ENCODE measurements at regions not wholly inside any gene's neighbourhood (a gene's known extent, or its start where the extent isn't known, plus 50 kb on each side); places are given as distances from the start of the nearest gene placed in this dataset.
"Not testable (repeated sequence)": the region's sequence is repeated elsewhere in the genome, so short reads cannot be mapped to it uniquely, and the experiment has no call there.

GRCh38 chr3:94607778-94608177 lies 544.9 kb downstream of the NSUN3 start:
- DNase-seq (ENCODE audit: low spot score): no peak

GRCh38 chr3:94609908-94610307 lies 547.0 kb downstream of the NSUN3 start:
- DNase-seq (ENCODE audit: low spot score): no peak

- no peak for DNase-seq (ENCODE audit: low spot score)
These were observed 548.7 kb downstream of the NSUN3 start for GRCh38 chr3:94611596-94611995.

DNA sequence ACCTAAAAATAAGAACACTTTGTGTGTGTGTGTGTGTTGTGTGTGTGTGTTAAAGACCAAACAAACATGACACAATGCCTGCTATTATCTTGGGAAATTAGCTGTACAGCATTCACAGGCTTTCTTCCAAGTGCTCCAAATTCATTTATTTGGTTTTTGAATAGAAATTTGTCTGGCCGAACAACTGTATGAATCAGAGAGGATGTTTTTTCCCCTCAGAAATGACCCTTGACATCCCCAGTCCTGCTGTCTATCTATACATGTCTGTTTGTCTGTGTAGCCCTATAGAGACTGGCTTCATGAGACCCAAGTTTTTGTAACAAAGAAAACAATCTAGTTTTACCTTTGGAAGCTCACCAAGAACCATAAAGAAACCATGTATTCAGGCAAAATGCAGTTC lies 549.8 kb downstream of the NSUN3 start:
- DNase-seq (ENCODE audit: low spot score): no peak

DNA sequence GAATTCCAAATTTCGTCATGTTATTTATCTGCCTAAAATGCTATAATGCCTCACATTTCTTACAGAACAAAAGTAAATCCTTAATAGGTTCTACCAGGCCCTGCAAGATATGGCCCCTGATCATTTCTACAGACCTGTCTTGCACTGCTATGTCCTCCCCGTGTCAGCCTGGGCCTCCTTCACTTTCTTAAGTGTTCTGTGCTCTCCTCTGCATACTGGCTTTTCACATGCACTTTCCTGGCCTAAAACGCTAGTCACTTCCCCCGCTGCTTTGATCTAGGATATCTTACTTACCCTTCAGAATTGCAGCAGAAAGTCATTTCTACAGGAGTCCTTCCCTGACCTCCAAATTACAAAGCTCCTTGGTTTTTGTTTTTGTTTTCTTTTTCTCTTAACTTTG lies 551.3 kb downstream of the NSUN3 start:
- no peak for DNase-seq (ENCODE audit: low spot score)

DNA sequence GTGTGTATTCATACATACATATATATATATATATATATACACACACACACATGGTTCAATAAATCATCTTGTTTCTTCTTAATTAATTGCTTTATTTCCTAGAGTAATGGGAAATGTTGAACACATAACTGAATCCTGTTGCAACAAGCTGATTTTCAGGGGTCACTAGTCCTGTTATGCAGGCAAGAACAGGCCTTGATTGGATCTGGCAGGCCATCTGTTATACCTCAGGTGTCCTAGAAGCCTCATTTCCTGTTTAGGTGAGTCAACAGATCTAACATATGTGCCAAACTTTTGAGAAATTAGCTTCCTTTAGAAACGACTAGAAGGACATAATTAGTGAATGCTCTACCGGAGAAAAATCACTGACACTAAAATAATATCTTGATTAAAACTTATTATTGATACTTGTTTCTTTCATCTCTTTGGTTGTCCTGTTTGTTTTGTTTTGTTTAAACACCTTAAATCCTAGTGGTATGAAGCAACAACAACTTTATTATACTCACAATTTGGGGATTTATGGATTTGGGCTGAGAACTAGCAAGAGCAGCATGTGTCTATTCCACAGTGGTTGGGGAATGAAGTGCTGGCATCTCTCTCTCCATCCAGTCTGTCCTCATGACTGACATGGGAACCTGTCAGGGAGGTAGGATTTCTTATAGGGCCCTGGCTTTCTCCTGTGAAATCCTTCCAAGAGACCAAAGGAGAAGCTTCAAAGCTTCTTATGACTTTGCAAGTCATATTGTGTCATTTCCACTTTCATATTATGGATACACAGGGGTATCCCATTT lies 552.6 kb downstream of the NSUN3 start:
- DNase-seq (ENCODE audit: low spot score): no peak

DNA sequence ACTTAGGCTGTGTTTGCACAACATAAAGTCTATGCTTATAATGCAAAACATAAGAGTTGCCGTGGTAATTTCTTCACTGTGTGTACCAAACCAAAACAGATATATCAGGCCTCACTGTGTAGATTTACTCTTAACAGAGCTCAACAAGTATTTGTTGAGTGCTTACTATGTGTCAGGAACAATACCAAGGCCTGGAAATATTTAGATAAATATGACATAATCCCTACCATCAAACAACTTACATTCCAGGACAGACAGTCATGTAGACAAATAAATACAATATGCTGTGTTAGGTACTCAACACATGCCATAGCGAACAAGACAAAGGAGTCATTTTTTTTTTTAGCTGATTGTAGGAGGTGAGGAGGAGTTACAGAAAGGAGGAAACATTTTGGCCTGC lies 554.0 kb downstream of the NSUN3 start:
- DNase-seq (ENCODE audit: low spot score): no peak

GRCh38 chr3:94617312-94617711 lies 554.5 kb downstream of the NSUN3 start:
- DNase-seq (ENCODE audit: low spot score): no peak

- DNase-seq (ENCODE audit: low spot score): no peak
These were observed 556.8 kb downstream of the NSUN3 start for GRCh38 chr3:94619643-94620042.

DNA sequence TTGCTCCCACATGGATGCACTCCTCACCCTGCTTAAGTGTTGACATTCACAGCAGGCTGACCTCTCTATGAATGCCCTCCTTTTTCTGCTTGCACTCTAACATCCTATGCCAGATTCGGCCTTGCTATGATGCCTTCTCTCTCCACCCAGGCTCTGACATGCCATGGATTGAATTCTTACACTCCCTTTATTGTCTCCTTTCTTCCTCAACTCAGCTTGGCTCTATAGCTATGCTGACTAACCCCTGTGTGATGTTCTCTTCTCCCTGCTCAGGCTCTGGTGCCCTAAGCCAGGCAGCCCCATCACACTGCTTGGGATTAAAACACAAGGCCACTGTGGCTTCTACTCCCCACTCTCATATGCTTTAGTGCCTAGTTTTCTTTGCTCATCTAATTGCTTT lies 563.7 kb downstream of the NSUN3 start:
- DNase-seq (ENCODE audit: low spot score): no peak

DNA sequence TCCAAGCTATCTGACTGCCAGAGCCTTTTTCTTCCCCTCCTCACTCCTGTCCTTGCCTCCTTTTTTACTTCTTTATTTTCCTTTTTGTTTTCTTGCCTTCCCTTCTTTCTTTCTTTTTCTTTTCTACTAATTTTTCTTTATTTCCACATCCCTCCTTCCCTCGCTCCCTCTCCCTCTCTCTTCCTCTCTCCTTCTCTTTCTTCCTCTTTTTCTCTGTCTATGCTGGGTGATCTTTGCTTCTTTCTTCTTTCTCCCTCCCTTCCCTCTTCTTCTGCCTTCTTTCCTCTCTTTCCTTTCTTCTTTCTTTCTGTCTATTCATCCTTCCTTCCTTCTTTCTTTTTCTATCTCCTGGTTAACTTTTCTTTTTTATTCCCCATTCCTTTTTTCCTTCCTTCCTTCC lies 564.8 kb downstream of the NSUN3 start:
- DNase-seq (ENCODE audit: low spot score): no peak

GRCh38 chr3:94643400-94643799 lies 580.5 kb downstream of the NSUN3 start:
- no peak for DNase-seq (ENCODE audit: low spot score)

- no peak for DNase-seq (ENCODE audit: low spot score)
These were observed 582.9 kb downstream of the NSUN3 start for GRCh38 chr3:94645790-94646189.

DNA sequence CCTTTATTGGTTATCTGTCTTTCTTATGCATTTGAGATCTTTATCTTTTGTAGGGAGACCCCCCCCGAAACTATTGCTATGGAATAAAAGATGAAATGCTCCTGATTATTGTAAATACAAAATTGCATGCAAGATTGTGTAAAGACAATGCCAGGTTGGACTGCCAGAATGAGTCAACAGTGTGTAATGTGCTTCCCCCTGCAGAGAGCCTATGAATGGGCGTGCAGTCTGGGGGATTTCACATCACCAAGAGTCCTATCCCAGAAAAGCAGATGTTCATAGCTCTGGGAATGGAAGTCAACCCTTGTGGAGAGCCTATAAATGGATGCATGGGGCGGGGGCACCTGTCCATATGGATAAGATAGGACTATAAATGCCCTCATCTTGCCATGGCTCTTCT lies 584.3 kb downstream of the NSUN3 start:
- DNase-seq (ENCODE audit: low spot score): no peak

GRCh38 chr3:94648270-94649180 lies 585.7 kb downstream of the NSUN3 start:
- not testable (repeated sequence) for DNase-seq (ENCODE audit: low spot score)

DNA sequence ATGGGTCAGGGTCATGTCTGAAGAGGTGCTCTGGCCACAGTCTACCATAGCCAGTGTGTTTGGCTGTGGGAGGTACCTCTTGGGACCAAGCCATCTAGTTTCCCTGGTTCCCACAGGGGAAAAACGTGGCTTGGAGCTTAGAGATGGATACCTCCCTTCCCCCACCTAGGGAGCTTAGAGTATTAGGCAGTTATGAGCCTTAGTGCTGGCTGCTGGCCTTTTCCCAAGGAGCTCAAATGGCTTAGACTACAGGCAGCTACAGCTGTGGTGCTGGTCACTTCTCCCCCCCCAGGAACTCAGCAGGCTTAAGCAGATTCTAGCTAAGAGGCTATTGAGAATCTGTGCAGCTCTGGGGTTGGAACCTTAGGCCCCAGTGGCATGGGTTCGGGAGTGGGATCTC lies 591.2 kb downstream of the NSUN3 start:
- DNase-seq (ENCODE audit: low spot score): no peak

GRCh38 chr3:94665922-94666321 lies 603.1 kb downstream of the NSUN3 start:
- no peak for DNase-seq (ENCODE audit: low spot score)

GRCh38 chr3:94671078-94671477 lies 608.2 kb downstream of the NSUN3 start:
- no peak for DNase-seq (ENCODE audit: low spot score)

- DNase-seq (ENCODE audit: low spot score): no peak
These were observed 611.0 kb downstream of the NSUN3 start for GRCh38 chr3:94673876-94674275.

DNA sequence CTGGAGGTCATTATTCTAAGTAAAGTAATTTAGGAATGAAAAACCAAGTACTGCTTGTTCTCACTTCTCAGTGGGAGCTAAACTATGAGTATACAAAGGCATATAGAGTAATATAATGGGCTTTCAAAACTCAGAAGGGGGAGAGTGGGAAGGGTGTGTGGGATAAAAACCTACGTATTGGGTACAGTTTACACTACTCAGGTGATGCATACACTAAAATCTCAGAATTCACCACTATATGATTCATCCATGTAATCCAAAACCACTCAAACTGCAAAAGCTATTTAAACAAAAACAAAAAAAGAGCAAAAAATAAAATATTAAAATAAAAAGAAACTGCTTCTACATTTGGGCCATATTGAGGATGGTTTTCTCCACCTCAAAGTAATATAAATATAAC lies 623.3 kb downstream of the NSUN3 start:
- no peak for DNase-seq (ENCODE audit: low spot score)

- no peak for DNase-seq (ENCODE audit: low spot score)
These were observed 631.3 kb downstream of the NSUN3 start for GRCh38 chr3:94693997-94694640.

DNA sequence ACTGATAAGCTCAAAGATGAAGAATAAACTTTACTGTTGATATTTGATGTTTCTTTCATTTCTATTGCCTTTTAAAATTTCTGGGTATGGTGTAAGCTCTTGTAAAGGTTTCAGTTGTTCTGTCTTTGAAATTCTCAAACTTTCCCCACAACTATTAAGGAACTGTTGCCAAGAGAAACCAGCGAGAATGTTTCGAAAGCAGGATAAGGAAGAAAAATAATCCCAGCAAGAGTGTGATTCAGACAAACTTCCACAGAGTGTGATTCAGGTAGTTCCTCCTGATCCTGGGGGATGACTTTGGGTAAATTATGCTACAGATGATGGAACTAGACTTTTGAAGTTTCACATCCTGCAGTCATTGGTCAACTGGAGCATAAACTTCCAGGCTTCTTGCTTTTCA lies 632.0 kb downstream of the NSUN3 start:
- DNase-seq (ENCODE audit: low spot score): no peak

GRCh38 chr3:94704467-94704866 lies 641.6 kb downstream of the NSUN3 start:
- no peak for DNase-seq (ENCODE audit: low spot score)
